ENCODE measurements at regions not wholly inside any gene's neighbourhood (a gene's known extent, or its start where the extent isn't known, plus 50 kb on each side); places are given as distances from the start of the nearest gene placed in this dataset.
"Not testable (repeated sequence)": the region's sequence is repeated elsewhere in the genome, so short reads cannot be mapped to it uniquely, and the experiment has no call there.

- DNase-seq: no peak
Measured at GRCh38 chr1:166629946-166630345, 209.3 kb upstream of the POGK start.

- DNase-seq: no peak
Measured at GRCh38 chr1:166630369-166630768, 208.9 kb upstream of the POGK start.

GRCh38 chr1:166638137-166638536, 201.1 kb upstream of the POGK start:
- DNase-seq: no peak

- not testable (repeated sequence) for DNase-seq
Measured at GRCh38 chr1:166657228-166657627, 182.0 kb upstream of the POGK start.

GRCh38 chr1:166666790-166667189, 172.5 kb upstream of the POGK start:
- not testable (repeated sequence) for DNase-seq

- DNase-seq: not testable (repeated sequence)
Measured at GRCh38 chr1:166667600-166667999, 171.7 kb upstream of the POGK start.

- DNase-seq: no peak
Measured at GRCh38 chr1:166671627-166672026, 167.6 kb upstream of the POGK start.

- DNase-seq: no peak
Measured at GRCh38 chr1:166673722-166674121, 165.6 kb upstream of the POGK start.

- DNase-seq: no peak
Measured at GRCh38 chr1:166675213-166675612, 164.1 kb upstream of the POGK start.

GRCh38 chr1:166676981-166677380, 162.3 kb upstream of the POGK start:
- no peak for DNase-seq

- no peak for DNase-seq
Measured at GRCh38 chr1:166679369-166679768, 159.9 kb upstream of the POGK start.

- no peak for DNase-seq
Measured at GRCh38 chr1:166682588-166682987, 156.7 kb upstream of the POGK start.

GRCh38 chr1:166684669-166685068, 154.6 kb upstream of the POGK start:
- DNase-seq: not testable (repeated sequence)

- no peak for DNase-seq
Measured at GRCh38 chr1:166685200-166685599, 154.1 kb upstream of the POGK start.

GRCh38 chr1:166685891-166686290, 153.4 kb upstream of the POGK start:
- DNase-seq: not testable (repeated sequence)

GRCh38 chr1:166690596-166690995, 148.7 kb upstream of the POGK start:
- DNase-seq: not testable (repeated sequence)

GRCh38 chr1:166691476-166691875, 147.8 kb upstream of the POGK start:
- DNase-seq: no peak

- DNase-seq: no peak
Measured at GRCh38 chr1:166692346-166692745, 146.9 kb upstream of the POGK start.

GRCh38 chr1:166693158-166693557, 146.1 kb upstream of the POGK start:
- no peak for DNase-seq

GRCh38 chr1:166693673-166694297, 145.5 kb upstream of the POGK start:
- no peak for DNase-seq

- DNase-seq: no peak
Measured at GRCh38 chr1:166695115-166695514, 144.2 kb upstream of the POGK start.

GRCh38 chr1:166695834-166696233, 143.4 kb upstream of the POGK start:
- not testable (repeated sequence) for DNase-seq

- no peak for DNase-seq
Measured at GRCh38 chr1:166698771-166699170, 140.5 kb upstream of the POGK start.

- no peak for DNase-seq
Measured at GRCh38 chr1:166699613-166700012, 139.7 kb upstream of the POGK start.

- no peak for DNase-seq
Measured at GRCh38 chr1:166700696-166701095, 138.6 kb upstream of the POGK start.
